GM06990 (cell line): ENCODE measurements at regions not wholly inside any gene's neighbourhood (a gene's known extent, or its start where the extent isn't known, plus 50 kb on each side); places are given as distances from the start of the nearest gene placed in this dataset.

Experiments used
- DNase-seq: peaks from one replicate; pipeline ENCODE4 v3.0.0-alpha.2; 2011; ENCODE audit not compliant: insufficient read length; ENCODE audit errors: extremely low read depth
- H3K27me3 ChIP-seq: replicated peaks from 2 replicates; pipeline ENCODE4 v1.6.0; 2011; ENCODE audit warnings: low read length; ENCODE audit not compliant: control insufficient read depth, insufficient read depth
- H3K36me3 ChIP-seq: 2 replicates; pipeline ENCODE4 v1.5.1; 2011; ENCODE audit warnings: low read length; ENCODE audit not compliant: control insufficient read depth, insufficient read depth
- H3K4me3 ChIP-seq: replicated peaks from 2 replicates; pipeline ENCODE4 v1.5.1; 2011; ENCODE audit warnings: low read depth, mild to moderate bottlenecking, control low read depth, low read length
- CTCF ChIP-seq: IDR thresholded peaks from 2 replicates; pipeline ENCODE4 v1.5.1; 2011; ENCODE audit warnings: low read length, control low read depth, mild to moderate bottlenecking, inconsistent platforms; ENCODE audit not compliant: insufficient read depth, poor library complexity, severe bottlenecking

- no peak for TF ChIP-seq CTCF
- Histone ChIP-seq H3K36me3 (no peaks in the 10 kb centered on the region), H3K27me3 (no peaks in the 10 kb centered on the region; the same call in 1 of the 2 replicates), H3K4me3 (no peak overlapping the region)
- no peak for DNase-seq
Observed at GRCh38 chr11:69213316-69213715, 57.6 kb downstream of the SMIM38 start.

- no peak overlapping the region for H3K4me3 ChIP-seq
- no peak for DNase-seq
- no peak for TF ChIP-seq CTCF
- no peaks in the 10 kb centered on the region; the same call in 1 of the 2 replicates for H3K27me3 ChIP-seq
- H3K36me3 ChIP-seq: no peaks in the 10 kb centered on the region
Observed at GRCh38 chr11:69213964-69214363, 58.2 kb downstream of the SMIM38 start.

GRCh38 chr11:69215216-69215615 is 59.5 kb downstream of the SMIM38 start:
- no peak for DNase-seq
- TF ChIP-seq CTCF: no peak
- Histone ChIP-seq H3K27me3 (no peaks in the 10 kb centered on the region; the same call in 1 of the 2 replicates), H3K36me3 (no peaks in the 10 kb centered on the region), H3K4me3 (no peak overlapping the region)

GRCh38 chr11:69215784-69216415 is 60.2 kb downstream of the SMIM38 start:
- Histone ChIP-seq H3K36me3 (no peaks in the 10 kb centered on the region), H3K4me3 (no peak overlapping the region), H3K27me3 (no peaks in the 10 kb centered on the region)
- TF ChIP-seq CTCF: no peak
- no peak for DNase-seq

GRCh38 chr11:69216647-69217051 is 60.9 kb downstream of the SMIM38 start:
- no peak for TF ChIP-seq CTCF
- Histone ChIP-seq H3K36me3 (no peaks in the 10 kb centered on the region), H3K27me3 (no peaks in the 10 kb centered on the region), H3K4me3 (no peak overlapping the region)
- DNase-seq: no peak
